PC-9 (cell line): ENCODE measurements at regions not wholly inside any gene's neighbourhood (a gene's known extent, or its start where the extent isn't known, plus 50 kb on each side); places are given as distances from the start of the nearest gene placed in this dataset.

Experiments used
- CTCF ChIP-seq: fragments of 200-600 bp; sonication (generic); conservative IDR thresholded peaks from 2 replicates; pipeline ENCODE4 v1.6.1; 2017; ENCODE audit warnings: mixed run types, antibody characterized with exemption, mild to moderate bottlenecking, moderate library complexity
- EZH2 ChIP-seq: fragments of 200-600 bp; sonication (generic); IDR thresholded peaks from 2 replicates; pipeline ENCODE4 v1.8.0; 2017; ENCODE audit warnings: antibody characterized with exemption, low read depth

GRCh38 chr3:40829876-40830275 is 305.1 kb downstream of the ZNF621 start:
- no peak for TF ChIP-seq CTCF
- no peak for TF ChIP-seq EZH2
